ENCODE measurements at regions not wholly inside any gene's neighbourhood (a gene's known extent, or its start where the extent isn't known, plus 50 kb on each side); places are given as distances from the start of the nearest gene placed in this dataset.
"Not testable (repeated sequence)": the region's sequence is repeated elsewhere in the genome, so short reads cannot be mapped to it uniquely, and the experiment has no call there.

DNA sequence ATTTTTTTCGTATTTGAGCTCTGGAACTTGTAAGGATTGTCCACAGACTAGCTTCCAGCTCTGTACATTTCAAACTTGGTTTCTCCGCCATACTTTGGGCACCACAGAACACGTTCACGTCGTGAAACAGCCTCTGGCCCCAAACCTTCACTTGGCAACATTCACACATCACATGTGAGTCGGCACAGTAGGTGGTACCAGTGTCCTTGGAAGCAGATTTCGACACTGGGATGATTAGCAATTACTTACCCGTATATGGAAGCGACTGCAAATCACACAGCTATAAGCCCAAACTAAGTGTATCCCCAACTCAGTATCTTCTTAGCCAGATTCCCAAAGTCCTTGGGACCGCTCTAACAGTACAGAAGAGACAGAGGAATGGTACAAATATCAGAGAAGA, 60.2 kb downstream of the MAFB start:
- Histone ChIP-seq H3F3A (ENCODE audit: low read length, unreplicated experiment) (no peaks in the 10 kb centered on the region), H3K36me3 (ENCODE audit: low read depth, low read length) (no peaks in the 10 kb centered on the region), H3K4me1 (ENCODE audit: insufficient read depth, low read length) (no peaks in the 10 kb centered on the region), H3K4me2 (ENCODE audit: low read length) (no peak overlapping the region), H3K4me3 (ENCODE audit: low read length) (no peak overlapping the region), H2AFZ (ENCODE audit: low read length) (no peak overlapping the region), H4K20me1 (ENCODE audit: low read length) (no peaks in the 10 kb centered on the region), H3K79me2 (ENCODE audit: low read length) (no peaks in the 10 kb centered on the region), H3K9ac (ENCODE audit: low read length) (no peak overlapping the region), H3K27me3 (ENCODE audit: low read length) (peaks cover 15% of the 10 kb centered on the region; the same call in 1 of the 2 replicates), H3K9me3 (ENCODE audit: low read length) (no peaks in the 10 kb centered on the region), H3K27ac (ENCODE audit: low read length) (no peak overlapping the region), H3K9me2 (replicated peaks; ENCODE audit: low read length) (no peaks in the 10 kb centered on the region)
- TF ChIP-seq EZH2phosphoT487 (IDR thresholded peaks at IDR 0.05; ENCODE audit: borderline replicate concordance, low read length), result no peak
- TF ChIP-seq EZH2 (IDR thresholded peaks at IDR 0.05; ENCODE audit: low read length, unreplicated experiment), result no peak
- TF ChIP-seq CTCF (conservative IDR thresholded peaks at IDR 0.05; ENCODE audit: low read depth, low read length), result no peak
- ATAC-seq, result no peak
- CTCF ChIA-PET, result no interaction called here
- POLR2A ChIA-PET (ENCODE audit: unreplicated experiment), result no interaction called here
- intact Hi-C loops (cut with micrococcal nuclease), result no loop called here
- no peak for DNase-seq
- BruUV-seq (replicated peaks), result no TSS peak

DNA sequence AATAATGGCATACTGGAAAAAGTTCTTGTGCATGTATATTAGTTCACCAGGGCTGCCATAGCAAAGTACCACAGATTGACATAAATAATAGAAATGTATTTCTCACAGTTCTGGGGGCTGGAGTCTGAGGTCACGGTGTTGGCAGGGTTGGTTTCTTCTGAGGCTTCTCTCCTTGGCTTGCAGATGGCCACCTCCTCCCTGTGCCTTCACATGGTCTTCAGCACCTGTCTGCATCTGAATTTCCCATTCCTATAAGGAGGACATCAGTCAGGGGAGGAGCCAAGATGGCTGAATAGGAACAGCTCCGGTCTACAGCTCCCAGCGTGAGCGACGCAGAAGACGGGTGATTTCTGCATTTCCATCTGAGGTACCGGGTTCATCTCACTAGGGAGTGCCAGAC, 70.0 kb downstream of the MAFB start:
- H3K79me2 ChIP-seq (ENCODE audit: low read length); POLR2A ChIA-PET (ENCODE audit: unreplicated experiment); H3K27me3 ChIP-seq (ENCODE audit: low read length); H3K4me1 ChIP-seq (ENCODE audit: insufficient read depth, low read length); H3K36me3 ChIP-seq (ENCODE audit: low read depth, low read length); intact Hi-C loops (cut with micrococcal nuclease); H4K20me1 ChIP-seq (ENCODE audit: low read length); DNase-seq; H3K9ac ChIP-seq (ENCODE audit: low read length); H2AFZ ChIP-seq (ENCODE audit: low read length); H3F3A ChIP-seq (ENCODE audit: low read length, unreplicated experiment); CTCF ChIA-PET; H3K27ac ChIP-seq (ENCODE audit: low read length); H3K9me3 ChIP-seq (ENCODE audit: low read length); H3K4me3 ChIP-seq (ENCODE audit: low read length); ATAC-seq; H3K9me2 ChIP-seq (replicated peaks; ENCODE audit: low read length); H3K4me2 ChIP-seq (ENCODE audit: low read length); BruUV-seq (replicated peaks): not testable (repeated sequence)

- Histone ChIP-seq H3K36me3 (ENCODE audit: low read depth, low read length) (no peaks in the 10 kb centered on the region), H3K27ac (ENCODE audit: low read length) (no peak overlapping the region), H3K9ac (ENCODE audit: low read length) (no peak overlapping the region), H3K9me3 (ENCODE audit: low read length) (no peaks in the 10 kb centered on the region), H3K27me3 (ENCODE audit: low read length) (peaks cover 5% of the 10 kb centered on the region; the same call in 1 of the 2 replicates), H3F3A (ENCODE audit: low read length, unreplicated experiment) (no peaks in the 10 kb centered on the region), H2AFZ (ENCODE audit: low read length) (no peak overlapping the region), H3K4me1 (ENCODE audit: insufficient read depth, low read length) (no peaks in the 10 kb centered on the region), H3K79me2 (ENCODE audit: low read length) (no peaks in the 10 kb centered on the region), H4K20me1 (ENCODE audit: low read length) (no peaks in the 10 kb centered on the region), H3K9me2 (replicated peaks; ENCODE audit: low read length) (no peaks in the 10 kb centered on the region), H3K4me2 (ENCODE audit: low read length) (no peak overlapping the region), H3K4me3 (ENCODE audit: low read length) (no peak overlapping the region)
- POLR2A ChIA-PET (ENCODE audit: unreplicated experiment), result interaction anchor here (0.7 kb wide), 1 partner anchor 1054 kb away, joined by 4 read pairs; no protein-coding TSS in a partner anchor
- CTCF ChIA-PET, result no interaction called here
- no TSS peak for BruUV-seq (replicated peaks)
- intact Hi-C loops (cut with micrococcal nuclease), result no loop called here
- DNase-seq (no peak), ATAC-seq (no peak)
- TF ChIP-seq EZH2phosphoT487 (IDR thresholded peaks at IDR 0.05; ENCODE audit: borderline replicate concordance, low read length), result no peak
- TF ChIP-seq CTCF (conservative IDR thresholded peaks at IDR 0.05; ENCODE audit: low read depth, low read length), result no peak
- no peak for TF ChIP-seq EZH2 (IDR thresholded peaks at IDR 0.05; ENCODE audit: low read length, unreplicated experiment)
Measured at GRCh38 chr20:40617594-40617993, 71.4 kb downstream of the MAFB start.
